IPS-18c (cell line): ENCODE measurements at regions not wholly inside any gene's neighbourhood (a gene's known extent, or its start where the extent isn't known, plus 50 kb on each side); places are given as distances from the start of the nearest gene placed in this dataset.

ENCODE experiments used
- H3K4me3 ChIP-seq: 2 replicates; pipeline ENCODE4 v1.7.0; 2013; ENCODE audit warnings: low read depth, mild to moderate bottlenecking, low read length, moderate library complexity; ENCODE audit not compliant: insufficient read depth
- H3K9me3 ChIP-seq: one replicate; pipeline ENCODE4 v1.6.1; 2013; ENCODE audit warnings: mild to moderate bottlenecking, low read length, moderate library complexity; ENCODE audit not compliant: control insufficient read depth, insufficient read depth

- Histone ChIP-seq H3K9me3 (no peaks in the 10 kb centered on the region), H3K4me3 (no peak overlapping the region)
These were observed 269.4 kb downstream of the UACA start for GRCh38 chr15:70493787-70494516.

- H3K9me3 ChIP-seq = no peaks in the 10 kb centered on the region
- no peak overlapping the region for H3K4me3 ChIP-seq
These were observed 270.0 kb downstream of the UACA start for GRCh38 chr15:70493376-70493775.

GRCh38 chr15:70492240-70493177 lies 270.8 kb downstream of the UACA start:
- H3K4me3 ChIP-seq = no peak overlapping the region
- no peaks in the 10 kb centered on the region for H3K9me3 ChIP-seq

GRCh38 chr15:70491641-70492040 lies 271.7 kb downstream of the UACA start:
- no peak overlapping the region for H3K4me3 ChIP-seq
- H3K9me3 ChIP-seq = no peaks in the 10 kb centered on the region

GRCh38 chr15:70491201-70491621 lies 272.1 kb downstream of the UACA start:
- no peaks in the 10 kb centered on the region for H3K9me3 ChIP-seq
- no peak overlapping the region for H3K4me3 ChIP-seq

- no peak overlapping the region for H3K4me3 ChIP-seq
- H3K9me3 ChIP-seq = no peaks in the 10 kb centered on the region
These were observed 272.6 kb downstream of the UACA start for GRCh38 chr15:70490838-70491155.

- H3K4me3 ChIP-seq = no peak overlapping the region
- no peaks in the 10 kb centered on the region for H3K9me3 ChIP-seq
These were observed 273.1 kb downstream of the UACA start for GRCh38 chr15:70490148-70490837.

GRCh38 chr15:70488941-70489848 lies 274.2 kb downstream of the UACA start:
- H3K4me3 ChIP-seq = no peak overlapping the region
- H3K9me3 ChIP-seq = no peaks in the 10 kb centered on the region

- Histone ChIP-seq H3K4me3 (no peak overlapping the region), H3K9me3 (no peaks in the 10 kb centered on the region)
These were observed 275.3 kb downstream of the UACA start for GRCh38 chr15:70488002-70488605.

- H3K4me3 ChIP-seq = no peak overlapping the region
- H3K9me3 ChIP-seq = no peaks in the 10 kb centered on the region
These were observed 276.0 kb downstream of the UACA start for GRCh38 chr15:70487387-70487740.

- Histone ChIP-seq H3K4me3 (no peak overlapping the region), H3K9me3 (no peaks in the 10 kb centered on the region)
These were observed 276.6 kb downstream of the UACA start for GRCh38 chr15:70486451-70487386.

GRCh38 chr15:70486012-70486411 lies 277.3 kb downstream of the UACA start:
- H3K9me3 ChIP-seq = no peaks in the 10 kb centered on the region
- no peak overlapping the region for H3K4me3 ChIP-seq

- H3K4me3 ChIP-seq = no peak overlapping the region
- no peaks in the 10 kb centered on the region for H3K9me3 ChIP-seq
These were observed 278.4 kb downstream of the UACA start for GRCh38 chr15:70484993-70485392.

GRCh38 chr15:70483513-70483912 lies 279.8 kb downstream of the UACA start:
- H3K9me3 ChIP-seq = peaks cover 3% of the 10 kb centered on the region
- no peak overlapping the region for H3K4me3 ChIP-seq

- peaks cover 3% of the 10 kb centered on the region for H3K9me3 ChIP-seq
- no peak overlapping the region for H3K4me3 ChIP-seq
These were observed 283.0 kb downstream of the UACA start for GRCh38 chr15:70480196-70480856.
